ENCODE measurements at regions not wholly inside any gene's neighbourhood (a gene's known extent, or its start where the extent isn't known, plus 50 kb on each side); places are given as distances from the start of the nearest gene placed in this dataset.
"Not testable (repeated sequence)": the region's sequence is repeated elsewhere in the genome, so short reads cannot be mapped to it uniquely, and the experiment has no call there.

DNA sequence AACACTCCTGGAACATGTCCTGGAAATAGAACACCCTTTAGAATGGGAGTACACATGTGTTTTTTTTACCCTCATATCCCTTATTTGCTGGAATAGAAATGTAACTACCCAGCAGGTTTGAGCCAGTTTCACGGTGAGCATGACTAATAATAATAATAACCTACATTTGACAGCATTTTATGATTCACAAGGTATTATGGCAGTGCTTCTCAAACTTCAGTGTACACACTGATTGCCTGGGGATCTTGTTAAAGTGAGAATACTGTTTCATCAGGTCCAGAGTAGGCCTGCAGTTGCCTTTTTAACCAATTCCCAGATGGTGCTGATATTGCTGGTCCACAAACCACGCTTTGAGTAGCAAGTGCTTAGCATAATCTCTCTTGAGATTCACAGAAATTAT is 63.9 kb downstream of the NFKBIZ start:
- H3K27me3 ChIP-seq (replicated peaks in 1 of 7), result no peaks in the 10 kb centered on the region
- H3K27ac ChIP-seq, result no peak overlapping the region
- H3K4me3 ChIP-seq, result no peak overlapping the region
- DNase-seq, result no peak
- WGBS, 5 donors, result 74 to 87% (median 85%) methylated on average over 2 of the region's 2 CpGs
- no peaks in the 10 kb centered on the region for H3K9me3 ChIP-seq
- no peaks in the 10 kb centered on the region for H3K36me3 ChIP-seq
- intact Hi-C loops (cut with DNase I; ENCODE audit: low total_unique reads), result no loop called here
- no peak for TF ChIP-seq POLR2A (IDR thresholded peaks at IDR 0.05)
- no peak for TF ChIP-seq POLR2AphosphoS5 (IDR thresholded peaks at IDR 0.05)
- TF ChIP-seq, protein P1, sequence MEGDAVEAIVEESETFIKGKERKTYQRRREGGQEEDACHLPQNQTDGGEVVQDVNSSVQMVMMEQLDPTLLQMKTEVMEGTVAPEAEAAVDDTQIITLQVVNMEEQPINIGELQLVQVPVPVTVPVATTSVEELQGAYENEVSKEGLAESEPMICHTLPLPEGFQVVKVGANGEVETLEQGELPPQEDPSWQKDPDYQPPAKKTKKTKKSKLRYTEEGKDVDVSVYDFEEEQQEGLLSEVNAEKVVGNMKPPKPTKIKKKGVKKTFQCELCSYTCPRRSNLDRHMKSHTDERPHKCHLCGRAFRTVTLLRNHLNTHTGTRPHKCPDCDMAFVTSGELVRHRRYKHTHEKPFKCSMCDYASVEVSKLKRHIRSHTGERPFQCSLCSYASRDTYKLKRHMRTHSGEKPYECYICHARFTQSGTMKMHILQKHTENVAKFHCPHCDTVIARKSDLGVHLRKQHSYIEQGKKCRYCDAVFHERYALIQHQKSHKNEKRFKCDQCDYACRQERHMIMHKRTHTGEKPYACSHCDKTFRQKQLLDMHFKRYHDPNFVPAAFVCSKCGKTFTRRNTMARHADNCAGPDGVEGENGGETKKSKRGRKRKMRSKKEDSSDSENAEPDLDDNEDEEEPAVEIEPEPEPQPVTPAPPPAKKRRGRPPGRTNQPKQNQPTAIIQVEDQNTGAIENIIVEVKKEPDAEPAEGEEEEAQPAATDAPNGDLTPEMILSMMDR (IDR thresholded peaks at IDR 0.05 in 8 of 11, conservative IDR thresholded peaks at IDR 0.05 in 3 of 11), result no peak
- no peaks in the 10 kb centered on the region for H3K4me1 ChIP-seq

DNA sequence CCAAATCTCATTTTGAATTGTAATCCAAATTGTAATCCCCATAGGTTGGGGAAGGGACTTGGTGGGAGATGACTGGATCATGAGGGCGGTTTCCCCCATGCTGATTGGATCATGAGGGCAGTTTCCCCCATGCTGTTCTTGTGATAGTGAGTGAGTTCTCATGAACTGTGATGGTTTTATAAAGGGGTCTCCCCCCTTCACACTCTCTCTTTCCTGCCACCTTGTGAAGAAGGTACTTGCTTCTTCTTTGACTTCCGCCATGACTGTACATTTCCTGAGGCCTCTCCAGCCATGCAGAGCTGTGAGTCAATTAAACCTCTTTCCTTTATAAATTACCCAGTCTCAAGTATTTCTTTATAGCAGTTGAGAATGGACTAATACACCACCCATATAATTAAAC is 68.4 kb downstream of the NFKBIZ start:
- intact Hi-C loops (cut with DNase I; ENCODE audit: low total_unique reads); DNase-seq; H3K9me3 ChIP-seq; H3K27ac ChIP-seq; H3K4me3 ChIP-seq; H3K36me3 ChIP-seq; H3K27me3 ChIP-seq (replicated peaks in 1 of 7); H3K4me1 ChIP-seq: not testable (repeated sequence)
- WGBS, 5 donors, result 75 to 94% (median 88%) methylated on average over 2 of the region's 2 CpGs

DNA sequence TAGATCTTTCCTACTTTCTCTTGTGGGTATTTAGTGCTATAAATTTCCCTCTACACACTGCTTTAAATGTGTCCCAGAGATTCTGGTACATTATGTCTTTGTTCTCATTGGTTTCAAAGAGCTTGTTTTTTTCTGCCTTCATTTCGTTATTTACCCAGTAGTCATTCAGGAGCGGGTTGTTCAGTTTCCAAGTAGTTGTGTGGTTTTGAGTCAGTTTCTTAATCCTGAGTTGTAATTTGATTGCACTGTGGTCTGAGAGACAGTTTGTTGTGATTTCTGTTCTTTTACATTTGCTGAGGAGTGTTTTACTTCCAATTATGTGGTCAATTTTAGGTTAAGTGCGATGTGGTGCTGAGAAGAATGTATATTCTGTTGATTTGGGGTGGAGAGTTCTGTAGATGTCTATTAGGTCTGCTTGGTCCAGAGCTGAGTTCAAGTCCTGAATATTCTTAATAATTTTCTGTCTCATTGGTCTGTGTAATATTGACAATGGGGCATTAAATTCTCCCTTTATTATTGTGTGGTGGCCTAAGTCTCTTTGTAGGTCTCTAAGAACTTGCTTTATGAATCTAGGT is 72.9 kb downstream of the NFKBIZ start:
- H3K27ac ChIP-seq; H3K9me3 ChIP-seq; H3K4me3 ChIP-seq; H3K36me3 ChIP-seq; H3K27me3 ChIP-seq (replicated peaks in 1 of 7); intact Hi-C loops (cut with DNase I; ENCODE audit: low total_unique reads); DNase-seq: not testable (repeated sequence)
- peaks cover 0 to 12% (median 0%) of the 10 kb centered on the region in 6 donors for H3K4me1 ChIP-seq
- WGBS, 5 donors, result 76 to 81% (median 80%) methylated on average over 3 of the region's 3 CpGs

DNA sequence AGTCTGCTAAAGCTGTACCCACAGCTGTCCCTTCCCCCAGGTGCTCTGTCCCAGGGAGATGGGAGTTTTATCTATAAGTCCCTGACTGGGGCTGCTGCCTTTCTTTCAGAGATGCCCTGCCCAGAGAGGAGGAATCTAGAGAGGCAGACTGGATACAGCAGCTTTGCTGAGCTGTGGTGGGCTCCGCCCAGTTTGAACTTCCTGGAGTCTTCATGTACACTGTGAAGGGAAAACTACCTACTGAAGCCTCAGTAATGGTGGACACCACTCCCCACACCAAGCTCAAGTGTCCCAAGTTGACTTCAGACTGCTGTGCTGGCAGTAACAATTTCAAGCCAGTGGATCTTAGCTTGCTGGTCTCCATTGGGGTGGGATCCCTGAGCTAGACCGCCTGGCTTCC is 75.3 kb downstream of the NFKBIZ start:
- H3K4me3 ChIP-seq; H3K27me3 ChIP-seq (replicated peaks in 1 of 7); H3K27ac ChIP-seq; DNase-seq; H3K9me3 ChIP-seq; intact Hi-C loops (cut with DNase I; ENCODE audit: low total_unique reads); H3K36me3 ChIP-seq: not testable (repeated sequence)
- peaks cover 0 to 12% (median 0%) of the 10 kb centered on the region in 6 donors for H3K4me1 ChIP-seq
- WGBS, 5 donors, result 91 to 100% (median 94%) methylated on average over 2 of the region's 2 CpGs

DNA sequence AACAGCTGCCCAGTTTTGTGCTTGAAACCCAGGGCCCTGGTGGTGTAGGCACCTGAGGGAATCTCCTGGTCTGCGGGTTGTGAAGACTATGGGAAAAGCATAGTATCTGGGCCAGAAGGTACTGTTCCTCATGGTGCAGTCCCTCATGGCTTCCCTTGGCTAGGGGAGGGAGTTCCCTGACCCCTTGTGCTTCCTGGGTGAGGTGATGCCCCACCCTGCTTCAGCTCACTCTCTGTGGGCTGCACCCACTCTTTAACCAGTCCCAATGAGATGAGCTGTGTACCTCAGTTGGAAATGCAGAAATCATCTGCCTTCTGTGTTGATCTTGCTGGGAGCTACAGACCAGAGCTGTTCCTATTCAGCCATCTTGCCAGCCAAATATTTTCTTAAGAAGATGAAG is 75.8 kb downstream of the NFKBIZ start:
- H3K36me3 ChIP-seq; H3K27ac ChIP-seq; H3K9me3 ChIP-seq; intact Hi-C loops (cut with DNase I; ENCODE audit: low total_unique reads); H3K27me3 ChIP-seq (replicated peaks in 1 of 7); DNase-seq; H3K4me3 ChIP-seq: not testable (repeated sequence)
- peaks cover 0 to 12% (median 0%) of the 10 kb centered on the region in 6 donors for H3K4me1 ChIP-seq
- WGBS, 5 donors, result 91 to 100% (median 96%) methylated on average over 1 of the region's 1 CpG; no CpG with 5 or more reads in 1 of the 5 donors

DNA sequence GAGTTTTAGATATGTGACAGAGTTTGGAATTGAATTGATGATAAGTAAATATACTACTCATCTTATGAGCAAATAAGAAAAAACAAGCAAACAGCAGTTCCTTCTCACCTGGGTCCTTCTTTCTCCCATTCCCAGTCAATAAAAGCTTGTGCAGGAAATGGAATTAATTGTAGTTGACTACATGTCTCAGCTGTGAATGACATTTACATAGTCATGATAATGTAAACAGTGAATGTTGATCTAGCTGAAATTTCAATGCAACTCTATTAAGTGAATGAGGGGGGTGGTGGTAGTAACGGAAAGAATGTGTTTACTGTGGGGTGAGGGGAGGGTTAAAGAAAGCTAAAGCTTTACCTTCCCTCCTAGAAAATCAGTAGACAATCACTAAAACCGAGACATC is 76.2 kb downstream of the NFKBIZ start:
- no peak overlapping the region for H3K4me3 ChIP-seq
- 85 to 97% (median 93%) methylated on average over 2 of the region's 2 CpGs for WGBS, 5 donors
- H3K27me3 ChIP-seq (replicated peaks in 1 of 7), result no peaks in the 10 kb centered on the region
- intact Hi-C loops (cut with DNase I; ENCODE audit: low total_unique reads), result no loop called here
- TF ChIP-seq, protein P1 (IDR thresholded peaks at IDR 0.05 in 8 of 11, conservative IDR thresholded peaks at IDR 0.05 in 3 of 11), result no peak
- TF ChIP-seq POLR2A (IDR thresholded peaks at IDR 0.05), result no peak
- TF ChIP-seq POLR2AphosphoS5 (IDR thresholded peaks at IDR 0.05), result no peak
- DNase-seq, result no peak
- H3K4me1 ChIP-seq, result peaks cover 0 to 12% (median 0%) of the 10 kb centered on the region in 6 donors
- no peaks in the 10 kb centered on the region for H3K9me3 ChIP-seq
- H3K36me3 ChIP-seq, result no peaks in the 10 kb centered on the region
- no peak overlapping the region for H3K27ac ChIP-seq

All from spleen (tissue), 11 donors.